HFF-Myc (cell line): ENCODE measurements at regions not wholly inside any gene's neighbourhood (a gene's known extent, or its start where the extent isn't known, plus 50 kb on each side); places are given as distances from the start of the nearest gene placed in this dataset.
"Not testable (repeated sequence)": the region's sequence is repeated elsewhere in the genome, so short reads cannot be mapped to it uniquely, and the experiment has no call there.

ENCODE experiments used
- DNase-seq: peaks from one replicate; pipeline ENCODE4 v3.0.0-alpha.2; 2011; ENCODE audit warnings: low read depth; ENCODE audit errors: extremely low read depth
- H3K4me3 ChIP-seq: replicated peaks from 2 replicates; pipeline ENCODE4 v1.5.1; 2011; ENCODE audit warnings: low read depth, mild to moderate bottlenecking, control low read depth, low read length
- TF ChIP-seq, protein P1 (sequence below): IDR thresholded peaks from 2 replicates; pipeline ENCODE4 v1.5.1; 2012; ENCODE audit warnings: mild to moderate bottlenecking, low read depth, low read length, control low read depth; ENCODE audit errors: missing control alignments

GRCh38 chr1:19554090-19554489, 68.8 kb upstream of the CAPZB start:
- TF ChIP-seq, protein P1, sequence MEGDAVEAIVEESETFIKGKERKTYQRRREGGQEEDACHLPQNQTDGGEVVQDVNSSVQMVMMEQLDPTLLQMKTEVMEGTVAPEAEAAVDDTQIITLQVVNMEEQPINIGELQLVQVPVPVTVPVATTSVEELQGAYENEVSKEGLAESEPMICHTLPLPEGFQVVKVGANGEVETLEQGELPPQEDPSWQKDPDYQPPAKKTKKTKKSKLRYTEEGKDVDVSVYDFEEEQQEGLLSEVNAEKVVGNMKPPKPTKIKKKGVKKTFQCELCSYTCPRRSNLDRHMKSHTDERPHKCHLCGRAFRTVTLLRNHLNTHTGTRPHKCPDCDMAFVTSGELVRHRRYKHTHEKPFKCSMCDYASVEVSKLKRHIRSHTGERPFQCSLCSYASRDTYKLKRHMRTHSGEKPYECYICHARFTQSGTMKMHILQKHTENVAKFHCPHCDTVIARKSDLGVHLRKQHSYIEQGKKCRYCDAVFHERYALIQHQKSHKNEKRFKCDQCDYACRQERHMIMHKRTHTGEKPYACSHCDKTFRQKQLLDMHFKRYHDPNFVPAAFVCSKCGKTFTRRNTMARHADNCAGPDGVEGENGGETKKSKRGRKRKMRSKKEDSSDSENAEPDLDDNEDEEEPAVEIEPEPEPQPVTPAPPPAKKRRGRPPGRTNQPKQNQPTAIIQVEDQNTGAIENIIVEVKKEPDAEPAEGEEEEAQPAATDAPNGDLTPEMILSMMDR = no peak
- H3K4me3 ChIP-seq = no peak overlapping the region
- DNase-seq = no peak

GRCh38 chr1:19552291-19553010, 67.1 kb upstream of the CAPZB start:
- no peak overlapping the region for H3K4me3 ChIP-seq
- TF ChIP-seq, protein P1 = no peak
- DNase-seq = no peak

- DNase-seq, H3K4me3 ChIP-seq: not testable (repeated sequence)
Observed at GRCh38 chr1:19551837-19552236, 66.5 kb upstream of the CAPZB start.

DNA sequence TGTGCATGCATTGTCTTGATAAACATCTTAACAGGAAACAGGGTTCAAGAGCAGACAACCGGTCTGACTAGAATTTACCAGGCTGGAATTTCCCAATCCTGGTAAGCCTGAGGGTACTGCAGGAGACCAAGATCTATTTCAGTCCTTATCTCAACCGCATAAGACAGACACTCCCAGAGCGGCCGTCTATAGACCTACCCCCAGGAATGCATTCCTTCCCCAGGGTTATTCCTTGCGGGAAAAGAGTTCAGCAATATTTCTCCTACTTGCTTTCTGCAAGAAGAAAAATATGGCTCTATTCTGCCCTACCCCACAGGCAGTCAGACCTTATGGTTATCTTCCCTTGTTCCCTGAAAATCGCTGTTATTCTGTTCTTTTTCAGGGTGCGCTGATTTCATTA, 65.1 kb upstream of the CAPZB start:
- not testable (repeated sequence) for DNase-seq

DNA sequence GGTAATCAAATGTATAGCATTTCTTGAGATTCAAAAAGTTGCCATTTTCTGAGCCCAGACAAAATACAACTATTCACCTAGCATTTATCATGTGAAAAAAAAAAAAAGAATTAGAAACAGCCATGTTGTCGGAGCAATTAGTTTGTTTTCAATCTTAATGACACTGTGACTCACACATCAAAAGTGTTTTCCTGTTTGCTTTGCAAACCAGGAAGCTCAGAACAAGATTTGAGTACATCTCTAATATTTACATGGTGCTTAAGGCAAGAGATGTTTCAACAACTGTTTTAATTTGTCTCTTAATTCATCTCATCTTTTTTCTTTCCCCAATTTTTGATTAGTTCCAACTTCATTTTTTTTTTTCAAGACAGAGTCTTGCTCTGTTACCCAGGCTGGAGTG, 62.5 kb upstream of the CAPZB start:
- H3K4me3 ChIP-seq = no peak overlapping the region
- no peak for DNase-seq
- TF ChIP-seq, protein P1 = no peak

More for the DNA sequence above, 65.1 kb upstream of the CAPZB start:
- not testable (repeated sequence) for H3K4me3 ChIP-seq

GRCh38 chr1:19536519-19536918, 51.2 kb upstream of the CAPZB start:
- no peak overlapping the region for H3K4me3 ChIP-seq
- TF ChIP-seq, protein P1 = no peak
- no peak for DNase-seq

DNA sequence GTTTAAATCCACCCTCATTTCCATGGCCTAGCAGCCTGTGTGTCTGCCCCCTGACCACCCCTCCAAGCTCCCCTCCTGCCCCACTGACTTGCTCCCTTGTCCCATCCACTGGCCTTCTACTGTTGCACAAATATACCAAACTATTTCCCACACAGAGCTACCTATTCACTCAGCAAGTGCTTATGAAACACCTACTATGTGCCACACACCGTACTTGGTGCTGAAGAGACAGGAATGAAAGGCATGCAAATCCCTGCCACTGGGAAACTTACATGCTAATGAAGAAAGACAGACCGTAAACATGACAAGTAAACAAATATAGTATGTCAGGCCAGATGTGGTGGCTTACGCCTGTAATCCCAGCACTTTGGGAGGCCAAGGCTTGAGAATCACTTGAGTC, 49.9 kb upstream of the CAPZB start:
- DNase-seq = no peak
- no peak overlapping the region for H3K4me3 ChIP-seq
- TF ChIP-seq, protein P1 = no peak
